GM18499 (cell line): ENCODE measurements at regions not wholly inside any gene's neighbourhood (a gene's known extent, or its start where the extent isn't known, plus 50 kb on each side); places are given as distances from the start of the nearest gene placed in this dataset.
"Not testable (repeated sequence)": the region's sequence is repeated elsewhere in the genome, so short reads cannot be mapped to it uniquely, and the experiment has no call there.

ENCODE experiments used
- ATAC-seq: cut with Tn5 transposase; IDR thresholded peaks from one replicate; pipeline ENCODE4 v1.9.1; 2021; ENCODE audit warnings: moderate number of reproducible peaks; ENCODE audit not compliant: insufficient read depth, unreplicated experiment

- no peak for ATAC-seq
Observed at GRCh38 chr2:44051593-44052347, 56.0 kb upstream of the LRPPRC start.

- ATAC-seq: no peak
Observed at GRCh38 chr2:44052584-44052983, 56.8 kb upstream of the LRPPRC start.

GRCh38 chr2:44053052-44053451 lies 57.3 kb upstream of the LRPPRC start:
- ATAC-seq: no peak

- no peak for ATAC-seq
Observed at GRCh38 chr2:44053456-44053855, 57.7 kb upstream of the LRPPRC start.

GRCh38 chr2:44055229-44055628 lies 59.4 kb upstream of the LRPPRC start:
- no peak for ATAC-seq

GRCh38 chr2:44055664-44056063 lies 59.9 kb upstream of the LRPPRC start:
- no peak for ATAC-seq

DNA sequence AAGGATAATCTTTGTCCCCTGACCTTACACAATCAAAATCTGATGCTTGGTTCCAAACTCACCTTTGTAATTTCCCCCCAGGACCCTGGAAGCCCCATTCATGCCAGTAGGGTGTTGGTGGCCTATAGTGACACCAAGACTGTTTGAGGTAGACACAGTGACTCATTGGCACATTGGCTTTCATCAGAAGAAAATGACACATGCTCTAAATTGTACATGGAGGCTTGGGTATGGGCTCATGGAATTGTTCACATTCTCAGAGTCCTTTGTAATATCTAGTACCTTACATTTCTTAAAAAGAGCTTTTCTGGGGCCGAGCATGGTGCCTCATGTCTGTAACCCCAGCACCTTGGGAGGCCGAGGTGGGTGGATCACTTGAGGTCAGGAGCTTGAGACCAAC lies 61.2 kb upstream of the LRPPRC start:
- no peak for ATAC-seq

DNA sequence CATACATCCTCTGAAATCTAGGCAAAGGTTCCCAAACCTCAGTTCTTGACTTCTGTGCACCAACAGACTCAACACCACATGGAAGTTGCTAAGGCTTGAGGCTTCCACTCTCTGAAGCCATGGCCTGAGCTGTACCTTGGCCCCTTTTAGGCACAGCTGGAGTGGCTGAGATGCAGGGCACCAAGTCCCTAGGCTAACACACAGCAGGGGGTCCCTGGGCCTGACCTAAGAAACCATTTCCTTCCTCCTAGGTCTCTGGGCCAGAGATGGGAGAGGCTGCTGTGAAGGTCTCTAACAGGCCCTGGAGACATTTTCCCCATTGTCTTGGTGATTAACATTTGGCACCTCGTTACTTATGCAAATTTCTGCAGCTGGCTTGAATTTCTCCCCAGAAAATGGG lies 64.5 kb upstream of the LRPPRC start:
- not testable (repeated sequence) for ATAC-seq

DNA sequence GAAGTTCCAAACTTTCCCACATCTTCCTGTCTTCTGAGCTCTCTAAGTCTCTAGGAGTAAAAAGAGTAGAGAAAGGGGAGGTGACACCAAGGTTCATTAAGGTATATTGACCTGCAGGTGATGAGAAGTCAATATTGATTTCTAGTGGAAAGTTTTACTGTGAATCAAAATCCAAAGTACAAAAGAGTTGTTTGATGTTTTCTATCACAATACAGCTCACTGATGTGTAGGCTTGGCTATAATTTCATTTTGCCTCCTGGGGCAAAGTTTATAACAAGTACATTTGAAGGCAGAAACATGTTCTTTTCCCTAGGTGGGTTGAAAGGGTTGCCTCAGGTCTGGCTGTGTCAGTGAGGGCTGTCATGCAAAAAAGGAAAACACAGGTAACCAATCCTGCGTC lies 65.2 kb upstream of the LRPPRC start:
- no peak for ATAC-seq

DNA sequence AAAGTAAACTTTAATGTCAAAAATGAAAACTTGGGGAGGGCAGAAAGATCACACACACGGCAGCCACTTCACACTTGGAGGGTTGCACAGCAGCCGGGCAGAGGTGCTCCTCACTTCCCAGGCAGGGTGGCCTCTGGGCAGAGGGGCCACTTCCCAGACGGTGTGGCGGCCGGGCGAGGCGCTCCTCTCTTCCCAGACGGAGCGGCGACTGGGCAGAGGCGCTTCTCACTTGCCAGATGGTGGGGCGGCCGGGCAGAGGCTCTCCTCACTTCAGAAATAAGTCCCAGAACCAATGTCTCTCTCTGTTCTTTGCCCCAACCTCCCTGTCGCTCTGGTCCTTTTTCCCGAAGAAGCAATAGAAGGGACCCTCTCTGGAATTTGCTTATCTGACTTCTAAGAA lies 65.7 kb upstream of the LRPPRC start:
- ATAC-seq: no peak

GRCh38 chr2:44061876-44062275 lies 66.1 kb upstream of the LRPPRC start:
- no peak for ATAC-seq

- no peak for ATAC-seq
Observed at GRCh38 chr2:44063033-44063432, 67.2 kb upstream of the LRPPRC start.

GRCh38 chr2:44064281-44064680 lies 68.5 kb upstream of the LRPPRC start:
- not testable (repeated sequence) for ATAC-seq

- not testable (repeated sequence) for ATAC-seq
Observed at GRCh38 chr2:44067012-44067790, 71.4 kb upstream of the LRPPRC start.

DNA sequence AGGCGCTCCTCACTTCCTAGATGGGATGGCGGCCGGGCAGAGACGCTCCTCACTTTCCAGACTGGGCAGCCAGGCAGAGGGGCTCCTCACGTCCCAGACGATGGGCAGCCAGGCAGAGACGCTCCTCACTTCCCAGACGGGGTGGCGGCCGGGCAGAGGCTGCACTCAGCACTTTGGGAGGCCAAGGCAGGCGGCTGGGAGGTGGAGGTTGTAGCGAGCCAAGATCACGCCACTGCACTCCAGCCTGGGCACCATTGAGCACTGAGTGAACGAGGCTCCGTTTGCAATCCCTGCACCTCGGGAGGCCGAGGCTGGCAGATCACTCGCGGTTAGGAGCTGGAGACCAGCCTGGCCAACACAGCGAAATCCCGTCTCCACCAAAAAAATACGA lies 72.0 kb upstream of the LRPPRC start:
- not testable (repeated sequence) for ATAC-seq

- ATAC-seq: no peak
Observed at GRCh38 chr2:44071454-44072046, 75.8 kb upstream of the LRPPRC start.

DNA sequence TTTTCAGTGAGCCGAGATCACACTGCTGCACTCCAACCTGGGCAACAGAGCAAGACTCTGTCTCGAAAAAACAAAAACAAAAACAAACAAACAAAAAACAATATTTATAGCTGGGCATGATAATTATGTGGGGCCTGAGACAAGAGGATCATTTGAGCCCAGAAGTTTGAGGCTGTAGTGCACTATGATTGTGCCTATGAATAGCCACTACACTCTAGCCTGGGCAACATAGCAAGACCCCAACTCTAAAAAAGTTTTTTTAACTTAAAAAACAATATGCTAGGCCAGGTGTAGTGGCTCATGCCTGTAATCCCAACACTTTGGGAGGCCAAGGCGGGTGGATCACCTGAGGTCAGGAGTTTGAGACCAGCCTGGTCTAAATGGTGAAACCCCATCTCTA lies 77.9 kb upstream of the LRPPRC start:
- ATAC-seq: not testable (repeated sequence)

DNA sequence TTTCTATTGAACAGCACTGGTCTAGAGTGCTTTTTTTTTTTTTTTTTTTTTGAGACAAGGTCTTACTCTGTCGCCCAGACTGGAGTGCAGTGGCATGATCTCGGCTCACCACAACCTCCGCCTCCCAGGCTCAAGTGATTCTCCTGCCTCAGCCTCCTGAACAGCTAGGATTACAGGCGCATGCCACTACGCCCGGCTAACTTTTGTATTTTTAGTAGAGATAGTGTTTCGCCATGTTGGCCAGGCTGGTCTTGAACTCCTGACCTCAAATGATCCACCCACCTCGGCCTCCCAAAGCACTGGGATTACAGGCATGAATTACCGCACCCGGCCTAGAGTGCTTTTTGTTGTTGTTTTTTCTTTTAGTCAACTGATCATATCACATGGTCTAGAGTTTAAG lies 79.0 kb upstream of the LRPPRC start:
- not testable (repeated sequence) for ATAC-seq

GRCh38 chr2:44075541-44075940 lies 79.8 kb upstream of the LRPPRC start:
- ATAC-seq: no peak

GRCh38 chr2:44077942-44078511 lies 82.2 kb upstream of the LRPPRC start:
- ATAC-seq: no peak

- no peak for ATAC-seq
Observed at GRCh38 chr2:44079686-44080085, 83.9 kb upstream of the LRPPRC start.
